IMR-90 (cell line): ENCODE measurements at regions not wholly inside any gene's neighbourhood (a gene's known extent, or its start where the extent isn't known, plus 50 kb on each side); places are given as distances from the start of the nearest gene placed in this dataset.

Experiments
- BHLHE40 ChIP-seq: fragments of 150-350 bp; IDR thresholded peaks from 2 replicates; pipeline ENCODE4 v1.6.1; 2016; ENCODE audit warnings: mild to moderate bottlenecking, low read depth, low read length
- CEBPB ChIP-seq: IDR thresholded peaks from 2 replicates; pipeline ENCODE4 v1.6.1; 2012; ENCODE audit warnings: low read depth, low read length, improper control_type of control experiment
- CTCF ChIP-seq: conservative IDR thresholded peaks from 2 replicates; pipeline ENCODE4 v1.5.1; 2012; ENCODE audit warnings: mild to moderate bottlenecking, low read depth, low read length, improper control_type of control experiment
- ELK1 ChIP-seq: fragments of 150-350 bp; IDR thresholded peaks from 2 replicates; pipeline ENCODE4 v1.6.1; 2016; ENCODE audit warnings: low read depth, mild to moderate bottlenecking, low read length, moderate library complexity, borderline replicate concordance
- MAFK ChIP-seq: IDR thresholded peaks from 2 replicates; pipeline ENCODE4 v1.6.1; 2012; ENCODE audit warnings: low read depth, low read length, improper control_type of control experiment
- MAZ ChIP-seq: IDR thresholded peaks from 2 replicates; pipeline ENCODE4 v1.6.1; 2012; ENCODE audit warnings: low read depth, mild to moderate bottlenecking, low read length, improper control_type of control experiment, moderate library complexity, borderline replicate concordance
- NFE2L2 ChIP-seq: fragments of 150-350 bp; IDR thresholded peaks from 2 replicates; pipeline ENCODE4 v1.6.1; 2016; ENCODE audit warnings: low read depth, mild to moderate bottlenecking, low read length
- POLR2A ChIP-seq: IDR thresholded peaks from 2 replicates; pipeline ENCODE4 v1.6.1; 2012; ENCODE audit warnings: mild to moderate bottlenecking, low read depth, low read length
- RAD21 ChIP-seq: IDR thresholded peaks from 2 replicates; pipeline ENCODE4 v1.6.1; 2012; ENCODE audit warnings: low read length, improper control_type of control experiment
- RCOR1 ChIP-seq: IDR thresholded peaks from 2 replicates; pipeline ENCODE4 v1.6.1; 2012; ENCODE audit warnings: mild to moderate bottlenecking, low read length, improper control_type of control experiment; ENCODE audit not compliant: insufficient replicate concordance
- RFX5 ChIP-seq: IDR thresholded peaks from 2 replicates; pipeline ENCODE4 v1.8.0; 2012; ENCODE audit warnings: low read depth, mild to moderate bottlenecking, low read length, moderate library complexity
- SMC3 ChIP-seq: fragments of 150-350 bp; IDR thresholded peaks from 2 replicates; pipeline ENCODE4 v1.6.1; 2016; ENCODE audit warnings: low read depth, mild to moderate bottlenecking, antibody characterized with exemption, low read length, moderate library complexity
- TF ChIP-seq, protein P1 (sequence below): fragments of 150-350 bp; IDR thresholded peaks from 2 replicates; pipeline ENCODE4 v1.6.1; 2017; ENCODE audit warnings: mild to moderate bottlenecking, antibody characterized with exemption, low read length, low read depth

DNA sequence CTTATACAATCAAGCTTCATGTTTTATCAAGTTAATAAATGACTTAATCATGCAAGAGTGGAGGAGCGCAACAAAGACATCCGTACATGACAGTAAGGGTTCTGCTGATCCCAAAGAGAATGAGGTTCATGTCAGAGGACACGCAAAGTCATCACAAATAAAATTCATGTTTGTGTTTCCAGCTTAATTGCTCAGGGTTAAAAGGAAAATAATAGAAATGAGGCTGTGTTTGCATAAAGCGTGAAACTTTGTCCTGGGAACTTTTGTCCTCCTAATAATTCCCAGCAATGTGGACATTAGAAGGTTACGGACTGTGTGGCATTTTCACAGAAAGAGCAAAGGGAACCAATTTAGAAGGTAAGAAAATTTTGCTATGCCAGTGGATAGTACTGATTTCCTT lies 237.3 kb downstream of the INHBA start:
- no peak for TF ChIP-seq ELK1
- no peak for TF ChIP-seq CTCF
- no peak for TF ChIP-seq MAFK
- TF ChIP-seq MAZ, result no peak
- no peak for TF ChIP-seq POLR2A
- TF ChIP-seq CEBPB, result no peak
- no peak for TF ChIP-seq NFE2L2
- no peak for TF ChIP-seq BHLHE40
- TF ChIP-seq, protein P1, sequence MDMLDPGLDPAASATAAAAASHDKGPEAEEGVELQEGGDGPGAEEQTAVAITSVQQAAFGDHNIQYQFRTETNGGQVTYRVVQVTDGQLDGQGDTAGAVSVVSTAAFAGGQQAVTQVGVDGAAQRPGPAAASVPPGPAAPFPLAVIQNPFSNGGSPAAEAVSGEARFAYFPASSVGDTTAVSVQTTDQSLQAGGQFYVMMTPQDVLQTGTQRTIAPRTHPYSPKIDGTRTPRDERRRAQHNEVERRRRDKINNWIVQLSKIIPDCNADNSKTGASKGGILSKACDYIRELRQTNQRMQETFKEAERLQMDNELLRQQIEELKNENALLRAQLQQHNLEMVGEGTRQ, result no peak
- no peak for TF ChIP-seq RAD21
- TF ChIP-seq RFX5, result no peak
- no peak for TF ChIP-seq RCOR1
- TF ChIP-seq SMC3, result no peak
